Ramos (cell line): ENCODE measurements at regions not wholly inside any gene's neighbourhood (a gene's known extent, or its start where the extent isn't known, plus 50 kb on each side); places are given as distances from the start of the nearest gene placed in this dataset.
"Not testable (repeated sequence)": the region's sequence is repeated elsewhere in the genome, so short reads cannot be mapped to it uniquely, and the experiment has no call there.

Experiments
- in situ Hi-C: fragments of 300-500 bp; cut with MboI; formaldehyde crosslinking; loops from one replicate; pipeline ENCODE4 v1.14.3; 2022; ENCODE audit warnings: low sequenced_read_pairs; ENCODE audit not compliant: unreplicated experiment

GRCh38 chr2:89831641-89832498 lies 1140.4 kb downstream of the RPIA start:
- in situ Hi-C loops, result no loop called here

- in situ Hi-C loops, result no loop called here
Measured at GRCh38 chr2:89833116-89833779, 1141.8 kb downstream of the RPIA start.

- in situ Hi-C loops, result no loop called here
Measured at GRCh38 chr2:89833780-89834117, 1142.3 kb downstream of the RPIA start.

- in situ Hi-C loops, result no loop called here
Measured at GRCh38 chr2:89834306-89834705, 1142.8 kb downstream of the RPIA start.

GRCh38 chr2:89836326-89836725 lies 1144.9 kb downstream of the RPIA start:
- in situ Hi-C loops, result not testable (repeated sequence)

GRCh38 chr2:89837962-89838625 lies 1146.6 kb downstream of the RPIA start:
- in situ Hi-C loops, result no loop called here

- in situ Hi-C loops, result loop anchor here (10.0 kb wide), 3 partner anchors 1125 to 1475 kb away; no protein-coding TSS in a partner anchor
Measured at GRCh38 chr2:89840175-89840574, 1148.7 kb downstream of the RPIA start.

GRCh38 chr2:89840781-89841475 lies 1149.5 kb downstream of the RPIA start:
- in situ Hi-C loops, result loop anchor here (10.0 kb wide), 3 partner anchors 1126 to 1476 kb away; no protein-coding TSS in a partner anchor

GRCh38 chr2:89841476-89841840 lies 1150.0 kb downstream of the RPIA start:
- in situ Hi-C loops, result loop anchor here (10.0 kb wide), 3 partner anchors 1127 to 1477 kb away; no protein-coding TSS in a partner anchor

- in situ Hi-C loops, result loop anchor here (10.0 kb wide), 3 partner anchors 1128 to 1478 kb away; no protein-coding TSS in a partner anchor
Measured at GRCh38 chr2:89842180-89842908, 1150.9 kb downstream of the RPIA start.

GRCh38 chr2:89844221-89844943 lies 1152.9 kb downstream of the RPIA start:
- in situ Hi-C loops, result loop anchor here (10.0 kb wide), 3 partner anchors 1130 to 1480 kb away; no protein-coding TSS in a partner anchor

GRCh38 chr2:89845532-89845931 lies 1154.1 kb downstream of the RPIA start:
- in situ Hi-C loops, result loop anchor here (10.0 kb wide), 3 partner anchors 1131 to 1481 kb away; no protein-coding TSS in a partner anchor

GRCh38 chr2:89848114-89848513 lies 1156.6 kb downstream of the RPIA start:
- in situ Hi-C loops, result loop anchor here (10.0 kb wide), 3 partner anchors 1133 to 1483 kb away; no protein-coding TSS in a partner anchor

- in situ Hi-C loops, result loop anchor here (10.0 kb wide), 3 partner anchors 1134 to 1484 kb away; no protein-coding TSS in a partner anchor
Measured at GRCh38 chr2:89848763-89849368, 1157.4 kb downstream of the RPIA start.

- in situ Hi-C loops, result loop anchor here (10.0 kb wide), 3 partner anchors 1135 to 1485 kb away; no protein-coding TSS in a partner anchor
Measured at GRCh38 chr2:89849731-89850130, 1158.3 kb downstream of the RPIA start.

- in situ Hi-C loops, result no loop called here
Measured at GRCh38 chr2:89850481-89850880, 1159.0 kb downstream of the RPIA start.

GRCh38 chr2:89850881-89851582 lies 1159.6 kb downstream of the RPIA start:
- in situ Hi-C loops, result no loop called here

- in situ Hi-C loops, result no loop called here
Measured at GRCh38 chr2:89851583-89851905, 1160.1 kb downstream of the RPIA start.
